Colonic mucosa (tissue), 4 donors: ENCODE measurements at regions not wholly inside any gene's neighbourhood (a gene's known extent, or its start where the extent isn't known, plus 50 kb on each side); places are given as distances from the start of the nearest gene placed in this dataset.

Experiments
- DNase-seq: peaks from one replicate; pipeline ENCODE4 v3.0.0-alpha.2; 2020
- H3K27ac ChIP-seq: fragments of 200-600 bp; one replicate; pipeline ENCODE4 v1.8.0; 2021
- H3K27me3 ChIP-seq: fragments of 200-600 bp; one replicate; pipeline ENCODE4 v1.8.0; 2021
- H3K36me3 ChIP-seq: fragments of 200-600 bp; one replicate; pipeline ENCODE4 v1.8.0; 2021
- H3K4me1 ChIP-seq: fragments of 200-600 bp; one replicate; pipeline ENCODE4 v1.8.0; 2021; ENCODE audit warnings: mild to moderate bottlenecking
- H3K4me3 ChIP-seq: fragments of 200-600 bp; one replicate; pipeline ENCODE4 v1.8.0; 2021
- H3K9ac ChIP-seq, 2 donors: one replicate each; pipeline ENCODE4 v1.7.0; 2013; ENCODE audit warnings: control low read depth in 2 of 2, low read depth in 2 of 2, low read length in 2 of 2
- H3K9me3 ChIP-seq: fragments of 200-600 bp; one replicate; pipeline ENCODE4 v1.8.0; 2021
- CTCF ChIP-seq: fragments of 200-600 bp; IDR thresholded peaks from one replicate; pipeline ENCODE4 v1.8.0; 2022; ENCODE audit warnings: antibody characterized with exemption, mild to moderate bottlenecking
- intact Hi-C: fragments of 100-400 bp; cut with DNase I; formaldehyde crosslinking; loops from one replicate; pipeline ENCODE4 v1.14.1; 2022
- donor health status: healthy.
- donor health status: DM: no; HTN: no; CAD: no.
- donor health status: DM: no; HTN: no; CAD: no.

DNA sequence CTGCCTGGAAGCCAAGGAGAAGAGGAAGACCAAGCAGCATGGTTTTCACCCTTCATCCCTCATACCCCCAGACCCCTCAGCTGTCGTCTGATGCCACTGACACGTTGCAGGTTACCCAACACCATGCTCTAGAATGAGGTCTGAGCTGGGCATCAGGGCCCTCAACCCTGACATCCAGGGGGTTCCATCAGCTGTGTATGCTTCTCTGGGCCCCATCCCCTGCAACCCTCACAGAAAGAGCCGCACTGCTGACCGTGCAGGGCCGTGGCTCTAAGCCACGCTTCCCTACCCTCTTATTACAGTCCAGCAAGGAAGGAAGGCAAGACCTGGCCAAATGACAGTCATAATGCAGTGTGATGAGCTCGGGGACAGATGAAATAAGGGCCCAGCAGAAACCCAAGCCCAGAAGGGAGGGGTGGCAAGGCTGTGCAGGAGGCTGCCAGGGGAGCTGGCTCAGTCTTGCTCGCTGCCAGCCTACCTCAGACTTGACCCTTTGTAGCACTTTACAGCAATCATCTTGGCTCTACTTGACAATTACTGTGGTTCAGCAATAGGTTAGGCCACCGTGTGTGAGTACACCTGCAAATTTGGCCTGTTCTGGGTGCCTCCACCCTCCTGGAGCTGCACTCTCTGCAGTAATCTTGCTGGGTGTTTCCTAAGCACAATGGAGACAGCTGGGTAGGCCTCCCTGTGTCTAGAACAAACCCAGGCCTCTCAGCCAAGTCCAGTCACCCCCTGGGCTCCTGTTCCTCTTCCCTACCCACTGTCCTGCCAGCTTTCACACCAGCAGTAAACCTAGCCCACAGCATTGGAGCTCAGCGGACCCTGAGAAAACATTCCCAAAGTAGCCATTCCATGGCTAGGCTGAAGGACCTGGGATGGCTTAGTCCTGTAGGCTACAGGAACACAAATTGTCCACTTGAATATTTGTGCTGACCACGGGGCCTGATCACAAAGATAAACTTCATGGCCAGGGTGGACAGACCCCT, 115.3 kb upstream of the NEO1 start:
- no peak overlapping the region for H3K27ac ChIP-seq
- intact Hi-C loops = no loop called here
- no peak for DNase-seq

GRCh38 chr15:72936237-72936636, 116.0 kb upstream of the NEO1 start:
- H3K4me1 ChIP-seq = no peaks in the 10 kb centered on the region
- no peak overlapping the region for H3K4me3 ChIP-seq
- no peak overlapping the region for H3K27ac ChIP-seq
- intact Hi-C loops = no loop called here
- H3K36me3 ChIP-seq = no peaks in the 10 kb centered on the region
- no peak overlapping the region for H3K9ac ChIP-seq
- no peaks in the 10 kb centered on the region for H3K9me3 ChIP-seq
- DNase-seq = no peak
- no peak for TF ChIP-seq CTCF
- H3K27me3 ChIP-seq = no peaks in the 10 kb centered on the region

More for the DNA sequence above, 115.3 kb upstream of the NEO1 start:
- no peaks in the 10 kb centered on the region for H3K27me3 ChIP-seq
- no peaks in the 10 kb centered on the region for H3K9me3 ChIP-seq
- no peak overlapping the region for H3K9ac ChIP-seq
- H3K4me1 ChIP-seq = no peaks in the 10 kb centered on the region
- no peak for TF ChIP-seq CTCF
- H3K4me3 ChIP-seq = no peak overlapping the region
- no peaks in the 10 kb centered on the region for H3K36me3 ChIP-seq

DNA sequence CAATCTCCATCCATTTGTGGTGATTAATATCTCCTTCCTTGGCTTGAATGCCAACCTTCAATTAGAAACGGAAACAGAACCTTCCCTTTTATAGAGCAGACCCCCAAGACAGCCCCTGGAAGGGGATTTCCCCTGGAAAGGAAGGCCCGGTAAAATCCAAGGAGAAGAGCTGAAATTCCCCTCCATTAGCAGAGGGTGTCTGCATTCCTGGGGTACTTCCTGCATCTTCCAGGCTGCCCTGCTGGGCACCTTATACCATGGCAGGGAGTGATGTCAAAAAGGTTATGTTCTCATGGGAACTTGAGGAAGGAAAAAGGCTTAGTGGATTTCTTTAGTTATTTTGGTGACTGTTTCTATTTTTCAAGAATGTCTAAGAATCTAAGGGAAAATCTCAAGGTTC, 116.7 kb upstream of the NEO1 start:
- Histone ChIP-seq H3K9ac (no peak overlapping the region), H3K36me3 (no peaks in the 10 kb centered on the region), H3K9me3 (no peaks in the 10 kb centered on the region), H3K4me1 (no peaks in the 10 kb centered on the region), H3K27me3 (no peaks in the 10 kb centered on the region), H3K4me3 (no peak overlapping the region), H3K27ac (no peak overlapping the region)
- no peak for DNase-seq
- no peak for TF ChIP-seq CTCF
- intact Hi-C loops = no loop called here

GRCh38 chr15:72934921-72935320, 117.3 kb upstream of the NEO1 start:
- TF ChIP-seq CTCF = no peak
- no peaks in the 10 kb centered on the region for H3K36me3 ChIP-seq
- H3K27me3 ChIP-seq = no peaks in the 10 kb centered on the region
- intact Hi-C loops = no loop called here
- no peaks in the 10 kb centered on the region for H3K4me1 ChIP-seq
- no peak overlapping the region for H3K4me3 ChIP-seq
- no peak for DNase-seq
- no peak overlapping the region for H3K27ac ChIP-seq
- no peak overlapping the region for H3K9ac ChIP-seq
- H3K9me3 ChIP-seq = no peaks in the 10 kb centered on the region

DNA sequence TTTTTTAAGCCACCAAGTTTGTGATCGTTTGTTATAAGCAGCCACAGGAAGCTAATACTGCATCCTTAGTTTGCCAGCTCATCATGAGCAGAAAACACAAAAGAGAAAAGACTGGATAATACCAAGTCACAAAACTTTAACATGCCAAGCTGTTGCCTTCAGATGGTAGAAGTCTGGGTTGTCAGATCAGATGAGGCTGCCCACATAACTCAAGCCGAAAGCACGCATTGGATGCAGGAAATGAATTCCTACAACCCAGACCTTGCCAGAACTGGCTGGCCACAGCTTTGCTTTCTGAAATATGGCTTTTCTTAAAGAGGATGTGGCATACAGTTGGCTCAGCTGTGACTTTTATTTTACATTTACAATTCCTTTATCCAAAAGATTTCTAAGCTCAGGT, 118.3 kb upstream of the NEO1 start:
- intact Hi-C loops = no loop called here
- DNase-seq = no peak
- Histone ChIP-seq H3K27me3 (no peaks in the 10 kb centered on the region), H3K9me3 (no peaks in the 10 kb centered on the region), H3K4me1 (no peaks in the 10 kb centered on the region), H3K27ac (no peak overlapping the region), H3K36me3 (no peaks in the 10 kb centered on the region), H3K4me3 (no peak overlapping the region), H3K9ac (no peak overlapping the region)
- no peak for TF ChIP-seq CTCF
